ENCODE measurements at regions not wholly inside any gene's neighbourhood (a gene's known extent, or its start where the extent isn't known, plus 50 kb on each side); places are given as distances from the start of the nearest gene placed in this dataset.

GRCh38 chr11:129637983-129638776, 177.5 kb upstream of the TMEM45B start:
- Histone ChIP-seq H3K36me3 (ENCODE audit: control insufficient read depth in 4 of 4, insufficient read depth in 4 of 4, low read length in 4 of 4) (no peaks in the 10 kb centered on the region), H3K9me3 (ENCODE audit: control insufficient read depth in 4 of 4, insufficient read depth in 3 of 4, low read length in 3 of 4) (no peaks in the 10 kb centered on the region), H3K4me3 (no peak overlapping the region), H3K27me3 (ENCODE audit: control insufficient read depth in 3 of 3, insufficient read depth in 3 of 3, low read length in 2 of 3) (no peaks in the 10 kb centered on the region), H3K27ac (ENCODE audit: low read depth in 1 of 2, low read length in 1 of 2) (no peak overlapping the region), H3K9ac (ENCODE audit: insufficient read depth in 1 of 2, low read length in 2 of 2) (no peak overlapping the region), H3K4me1 (ENCODE audit: control insufficient read depth in 5 of 5, insufficient read depth in 5 of 5, low read length in 5 of 5) (no peaks in the 10 kb centered on the region)
- WGBS, 2 donors = 71 to 73% methylated on average over 5 of the region's 5 CpGs
- TF ChIP-seq CTCF (IDR thresholded peaks at IDR 0.05; ENCODE audit: control extremely low read depth, extremely low read depth) = no peak
- DNase-seq (no peak), ATAC-seq (ENCODE audit: insufficient read depth, low FRiP score) (no peak)

GRCh38 chr11:129639300-129639699, 176.3 kb upstream of the TMEM45B start:
- TF ChIP-seq CTCF (IDR thresholded peaks at IDR 0.05; ENCODE audit: control extremely low read depth, extremely low read depth) = no peak
- Histone ChIP-seq H3K27ac (ENCODE audit: low read depth in 1 of 2, low read length in 1 of 2) (no peak overlapping the region), H3K36me3 (ENCODE audit: control insufficient read depth in 4 of 4, insufficient read depth in 4 of 4, low read length in 4 of 4) (no peaks in the 10 kb centered on the region), H3K9ac (ENCODE audit: insufficient read depth in 1 of 2, low read length in 2 of 2) (no peak overlapping the region), H3K9me3 (ENCODE audit: control insufficient read depth in 4 of 4, insufficient read depth in 3 of 4, low read length in 3 of 4) (no peaks in the 10 kb centered on the region), H3K27me3 (ENCODE audit: control insufficient read depth in 3 of 3, insufficient read depth in 3 of 3, low read length in 2 of 3) (no peaks in the 10 kb centered on the region), H3K4me1 (ENCODE audit: control insufficient read depth in 5 of 5, insufficient read depth in 5 of 5, low read length in 5 of 5) (no peaks in the 10 kb centered on the region), H3K4me3 (no peak overlapping the region)
- 71 to 86% methylated on average over 2 of the region's 2 CpGs for WGBS, 2 donors
- DNase-seq (no peak), ATAC-seq (ENCODE audit: insufficient read depth, low FRiP score) (no peak)

- no peaks in the 10 kb centered on the region for H3K4me1 ChIP-seq (ENCODE audit: control insufficient read depth in 5 of 5, insufficient read depth in 5 of 5, low read length in 5 of 5)
- no peak overlapping the region for H3K9ac ChIP-seq (ENCODE audit: insufficient read depth in 1 of 2, low read length in 2 of 2)
- ATAC-seq (ENCODE audit: insufficient read depth, low FRiP score) (no peak), DNase-seq (no peak)
- H3K36me3 ChIP-seq (ENCODE audit: control insufficient read depth in 4 of 4, insufficient read depth in 4 of 4, low read length in 4 of 4) = no peaks in the 10 kb centered on the region
- H3K27ac ChIP-seq (ENCODE audit: low read depth in 1 of 2, low read length in 1 of 2) = no peak overlapping the region
- no peak for TF ChIP-seq CTCF (IDR thresholded peaks at IDR 0.05; ENCODE audit: control extremely low read depth, extremely low read depth)
- H3K9me3 ChIP-seq (ENCODE audit: control insufficient read depth in 4 of 4, insufficient read depth in 3 of 4, low read length in 3 of 4) = no peaks in the 10 kb centered on the region
- H3K27me3 ChIP-seq (ENCODE audit: control insufficient read depth in 3 of 3, insufficient read depth in 3 of 3, low read length in 2 of 3) = no peaks in the 10 kb centered on the region
- WGBS, 2 donors = 85 to 86% methylated on average over 5 of the region's 5 CpGs
- no peak overlapping the region for H3K4me3 ChIP-seq
These were observed 175.0 kb upstream of the TMEM45B start for GRCh38 chr11:129640671-129641070.
